Upper lobe of left lung (tissue), 4 donors: ENCODE measurements at regions not wholly inside any gene's neighbourhood (a gene's known extent, or its start where the extent isn't known, plus 50 kb on each side); places are given as distances from the start of the nearest gene placed in this dataset.

Experiments
- EP300 ChIP-seq, 4 donors: sonication (generic); formaldehyde crosslinking; IDR thresholded peaks; one replicate each; pipeline ENCODE4 v1.5.1; 2017; ENCODE audit warnings: antibody characterized with exemption in 4 of 4, control low read depth in 2 of 4
- POLR2A ChIP-seq, 4 donors: fragments of 450-650 bp; IDR thresholded peaks; one replicate each; pipeline ENCODE4 v1.5.1; 2016 to 2017; ENCODE audit warnings: antibody characterized with exemption in 4 of 4, mild to moderate bottlenecking in 2 of 4
- TF ChIP-seq, protein P1 (sequence below), 6 experiments: fragments of 450-650 bp in 4 of 6; fragments of 200-600 bp in 2 of 6; sonication (generic) in 2 of 6; IDR thresholded peaks; one replicate each; pipeline ENCODE4 v1.5.1; 2016 to 2019; ENCODE audit warnings: antibody characterized with exemption in 6 of 6

DNA sequence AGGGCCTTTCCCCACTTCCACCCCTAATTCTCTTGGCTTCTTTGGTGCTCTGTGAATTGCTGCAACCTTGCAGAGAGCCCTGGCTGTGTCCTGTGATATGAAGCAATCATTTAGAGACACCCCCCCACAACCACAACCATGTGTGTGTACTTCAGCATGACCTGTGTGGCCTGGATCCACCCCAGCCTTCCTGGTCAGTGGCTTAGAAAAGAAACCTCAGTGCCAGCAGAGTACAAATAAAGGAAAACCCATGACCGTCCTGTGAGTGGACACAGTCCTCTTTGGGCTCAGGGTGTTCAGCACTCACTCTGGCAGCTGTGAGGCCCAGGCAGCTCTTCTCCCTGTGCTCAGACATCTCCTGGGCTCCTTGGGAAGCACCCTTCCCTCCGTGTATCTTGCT, 206.6 kb upstream of the DIO3 start:
- TF ChIP-seq, protein P1, sequence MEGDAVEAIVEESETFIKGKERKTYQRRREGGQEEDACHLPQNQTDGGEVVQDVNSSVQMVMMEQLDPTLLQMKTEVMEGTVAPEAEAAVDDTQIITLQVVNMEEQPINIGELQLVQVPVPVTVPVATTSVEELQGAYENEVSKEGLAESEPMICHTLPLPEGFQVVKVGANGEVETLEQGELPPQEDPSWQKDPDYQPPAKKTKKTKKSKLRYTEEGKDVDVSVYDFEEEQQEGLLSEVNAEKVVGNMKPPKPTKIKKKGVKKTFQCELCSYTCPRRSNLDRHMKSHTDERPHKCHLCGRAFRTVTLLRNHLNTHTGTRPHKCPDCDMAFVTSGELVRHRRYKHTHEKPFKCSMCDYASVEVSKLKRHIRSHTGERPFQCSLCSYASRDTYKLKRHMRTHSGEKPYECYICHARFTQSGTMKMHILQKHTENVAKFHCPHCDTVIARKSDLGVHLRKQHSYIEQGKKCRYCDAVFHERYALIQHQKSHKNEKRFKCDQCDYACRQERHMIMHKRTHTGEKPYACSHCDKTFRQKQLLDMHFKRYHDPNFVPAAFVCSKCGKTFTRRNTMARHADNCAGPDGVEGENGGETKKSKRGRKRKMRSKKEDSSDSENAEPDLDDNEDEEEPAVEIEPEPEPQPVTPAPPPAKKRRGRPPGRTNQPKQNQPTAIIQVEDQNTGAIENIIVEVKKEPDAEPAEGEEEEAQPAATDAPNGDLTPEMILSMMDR (IDR thresholded peaks at IDR 0.05) = no peak
- TF ChIP-seq POLR2A (IDR thresholded peaks at IDR 0.05) = no peak
- no peak for TF ChIP-seq EP300 (IDR thresholded peaks at IDR 0.05)
